ENCODE measurements at regions not wholly inside any gene's neighbourhood (a gene's known extent, or its start where the extent isn't known, plus 50 kb on each side); places are given as distances from the start of the nearest gene placed in this dataset.

DNA sequence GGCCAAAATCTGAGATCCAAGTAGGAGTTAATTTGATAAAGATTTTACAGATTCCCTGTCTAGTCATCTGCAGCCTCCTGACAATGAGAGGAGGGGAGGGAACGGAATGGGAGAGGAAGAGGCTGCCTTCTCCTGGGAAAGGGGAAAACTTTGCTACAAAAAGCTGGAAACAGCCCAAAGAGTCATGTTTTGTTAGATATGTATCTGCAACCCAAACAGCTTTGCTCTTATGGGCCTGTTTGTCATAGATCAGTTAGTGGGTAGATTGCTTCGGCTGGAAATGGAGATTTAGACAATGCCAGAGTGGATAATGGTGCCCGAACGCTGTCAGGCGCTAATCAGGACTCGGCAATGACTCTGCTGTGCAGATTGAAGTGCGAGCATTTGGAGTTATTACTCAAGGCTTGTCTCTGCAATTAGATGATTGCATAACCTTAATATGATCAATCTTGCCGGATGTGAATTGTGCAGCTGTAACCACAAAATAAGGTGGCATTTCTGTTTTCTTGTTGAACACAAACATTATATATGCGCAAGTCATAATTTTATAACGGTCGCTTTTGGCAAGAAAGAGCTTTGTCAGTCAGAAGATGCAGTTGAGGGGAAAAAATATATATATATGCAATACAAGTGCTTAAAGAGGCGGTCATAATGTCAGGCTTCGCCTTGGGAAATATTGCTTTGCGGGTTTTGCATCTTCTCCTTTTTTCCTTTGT, 92.4 kb upstream of the MAFB start:
- H3K27me3 ChIP-seq (ENCODE audit: insufficient read depth, low read length): peaks cover 23% of the 10 kb centered on the region; the same call in 1 of the 2 replicates
- TF ChIP-seq POLR2A (IDR thresholded peaks at IDR 0.05; ENCODE audit: borderline replicate concordance, extremely low read depth, insufficient read depth, insufficient read length) (no peak), FOSL1 (IDR thresholded peaks at IDR 0.05; ENCODE audit: low read depth) (no peak), SIN3A (IDR thresholded peaks at IDR 0.05; ENCODE audit: low read depth) (no peak), EZH2phosphoT487 (IDR thresholded peaks at IDR 0.05; ENCODE audit: borderline replicate concordance) (no peak)
- TF ChIP-seq, protein P1, sequence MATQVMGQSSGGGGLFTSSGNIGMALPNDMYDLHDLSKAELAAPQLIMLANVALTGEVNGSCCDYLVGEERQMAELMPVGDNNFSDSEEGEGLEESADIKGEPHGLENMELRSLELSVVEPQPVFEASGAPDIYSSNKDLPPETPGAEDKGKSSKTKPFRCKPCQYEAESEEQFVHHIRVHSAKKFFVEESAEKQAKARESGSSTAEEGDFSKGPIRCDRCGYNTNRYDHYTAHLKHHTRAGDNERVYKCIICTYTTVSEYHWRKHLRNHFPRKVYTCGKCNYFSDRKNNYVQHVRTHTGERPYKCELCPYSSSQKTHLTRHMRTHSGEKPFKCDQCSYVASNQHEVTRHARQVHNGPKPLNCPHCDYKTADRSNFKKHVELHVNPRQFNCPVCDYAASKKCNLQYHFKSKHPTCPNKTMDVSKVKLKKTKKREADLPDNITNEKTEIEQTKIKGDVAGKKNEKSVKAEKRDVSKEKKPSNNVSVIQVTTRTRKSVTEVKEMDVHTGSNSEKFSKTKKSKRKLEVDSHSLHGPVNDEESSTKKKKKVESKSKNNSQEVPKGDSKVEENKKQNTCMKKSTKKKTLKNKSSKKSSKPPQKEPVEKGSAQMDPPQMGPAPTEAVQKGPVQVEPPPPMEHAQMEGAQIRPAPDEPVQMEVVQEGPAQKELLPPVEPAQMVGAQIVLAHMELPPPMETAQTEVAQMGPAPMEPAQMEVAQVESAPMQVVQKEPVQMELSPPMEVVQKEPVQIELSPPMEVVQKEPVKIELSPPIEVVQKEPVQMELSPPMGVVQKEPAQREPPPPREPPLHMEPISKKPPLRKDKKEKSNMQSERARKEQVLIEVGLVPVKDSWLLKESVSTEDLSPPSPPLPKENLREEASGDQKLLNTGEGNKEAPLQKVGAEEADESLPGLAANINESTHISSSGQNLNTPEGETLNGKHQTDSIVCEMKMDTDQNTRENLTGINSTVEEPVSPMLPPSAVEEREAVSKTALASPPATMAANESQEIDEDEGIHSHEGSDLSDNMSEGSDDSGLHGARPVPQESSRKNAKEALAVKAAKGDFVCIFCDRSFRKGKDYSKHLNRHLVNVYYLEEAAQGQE (IDR thresholded peaks at IDR 0.05; ENCODE audit: low read depth): no peak
- TF ChIP-seq, protein P2, sequence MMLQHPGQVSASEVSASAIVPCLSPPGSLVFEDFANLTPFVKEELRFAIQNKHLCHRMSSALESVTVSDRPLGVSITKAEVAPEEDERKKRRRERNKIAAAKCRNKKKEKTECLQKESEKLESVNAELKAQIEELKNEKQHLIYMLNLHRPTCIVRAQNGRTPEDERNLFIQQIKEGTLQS (IDR thresholded peaks at IDR 0.05): no peak
- no peaks in the 10 kb centered on the region for H4K20me1 ChIP-seq (ENCODE audit: insufficient read depth)
- no peak for ATAC-seq
- ChIA-PET POLR2A (no interaction called here), CTCF (no interaction called here), RAD21 (ENCODE audit: low non-redundant PET in 1 of 2, low total read pairs in 2 of 2, uncharacterized antibody in 2 of 2, unreplicated experiment in 2 of 2) (no interaction called here)
- H3K9me3 ChIP-seq (ENCODE audit: control insufficient read depth in 1 of 2, insufficient read depth in 1 of 2, low read depth in 1 of 2, low read length in 2 of 2): no peaks in the 10 kb centered on the region
- no peak overlapping the region for H3K4me3 ChIP-seq (replicated peaks in 1 of 2; ENCODE audit: low read depth in 1 of 2, low read length in 2 of 2)
- no peak overlapping the region for H2AFZ ChIP-seq (ENCODE audit: low read depth, low read length, poor library complexity, severe bottlenecking)
- intact Hi-C loops (cut with micrococcal nuclease): no loop called here
- H3K36me3 ChIP-seq (ENCODE audit: control insufficient read depth in 1 of 2, insufficient read depth in 2 of 2, low read length in 2 of 2): no peaks in the 10 kb centered on the region
- no peaks in the 10 kb centered on the region for H3K4me1 ChIP-seq (ENCODE audit: control insufficient read depth in 1 of 2, insufficient read depth in 2 of 2, low read length in 2 of 2)
- no peak overlapping the region for H3K9ac ChIP-seq (ENCODE audit: low read length)
- no TSS peak for BruUV-seq (replicated peaks)
- H3K9me2 ChIP-seq (ENCODE audit: insufficient read depth): no peaks in the 10 kb centered on the region
- no peak overlapping the region for H3K4me2 ChIP-seq (ENCODE audit: low read length)
- no peak overlapping the region for H3K27ac ChIP-seq (ENCODE audit: low read depth, low read length)
- H3K79me2 ChIP-seq (ENCODE audit: insufficient read depth, low read length): no peaks in the 10 kb centered on the region
- no peak for DNase-seq (ENCODE audit: low read depth, low spot score)

DNA sequence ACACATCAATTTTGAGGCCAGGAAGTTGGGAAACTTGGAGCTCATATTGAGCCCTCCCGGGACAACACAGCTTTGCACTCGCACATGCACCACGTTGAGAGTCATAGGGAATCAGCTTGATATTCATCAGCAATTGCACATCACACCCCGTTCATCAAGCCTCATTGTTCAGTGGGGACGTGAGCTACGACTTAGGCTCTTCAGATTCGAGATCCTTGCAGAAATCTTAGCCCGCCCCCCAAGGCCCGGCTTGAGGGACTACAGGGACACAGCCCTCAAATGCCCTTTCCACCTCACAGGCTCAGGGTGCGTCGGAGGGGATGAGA, 93.0 kb upstream of the MAFB start:
- no peak for DNase-seq (ENCODE audit: low read depth, low spot score)
- Histone ChIP-seq H3K79me2 (ENCODE audit: insufficient read depth, low read length) (no peaks in the 10 kb centered on the region), H3K27me3 (ENCODE audit: insufficient read depth, low read length) (peaks cover 25% of the 10 kb centered on the region; the same call in 1 of the 2 replicates), H3K4me1 (ENCODE audit: control insufficient read depth in 1 of 2, insufficient read depth in 2 of 2, low read length in 2 of 2) (no peaks in the 10 kb centered on the region), H3K9me2 (ENCODE audit: insufficient read depth) (no peaks in the 10 kb centered on the region), H3K27ac (ENCODE audit: low read depth, low read length) (no peak overlapping the region), H3K36me3 (ENCODE audit: control insufficient read depth in 1 of 2, insufficient read depth in 2 of 2, low read length in 2 of 2) (no peaks in the 10 kb centered on the region), H3K9ac (ENCODE audit: low read length) (no peak overlapping the region), H3K9me3 (ENCODE audit: control insufficient read depth in 1 of 2, insufficient read depth in 1 of 2, low read depth in 1 of 2, low read length in 2 of 2) (no peaks in the 10 kb centered on the region), H3K4me2 (ENCODE audit: low read length) (no peak overlapping the region), H3K4me3 (replicated peaks in 1 of 2; ENCODE audit: low read depth in 1 of 2, low read length in 2 of 2) (no peak overlapping the region), H4K20me1 (ENCODE audit: insufficient read depth) (no peaks in the 10 kb centered on the region), H2AFZ (ENCODE audit: low read depth, low read length, poor library complexity, severe bottlenecking) (no peak overlapping the region)
- ChIA-PET CTCF (no interaction called here), POLR2A (no interaction called here), RAD21 (ENCODE audit: low non-redundant PET in 1 of 2, low total read pairs in 2 of 2, uncharacterized antibody in 2 of 2, unreplicated experiment in 2 of 2) (no interaction called here)
- TF ChIP-seq EZH2 (IDR thresholded peaks at IDR 0.05): no peak
- no peak for TF ChIP-seq POLR2A (IDR thresholded peaks at IDR 0.05; ENCODE audit: borderline replicate concordance, extremely low read depth, insufficient read depth, insufficient read length)
- TF ChIP-seq ZNF274 (IDR thresholded peaks at IDR 0.05; ENCODE audit: low read depth, low read length): no peak
- no peak for TF ChIP-seq FOSL1 (IDR thresholded peaks at IDR 0.05; ENCODE audit: low read depth)
- TF ChIP-seq, protein P2 (IDR thresholded peaks at IDR 0.05): no peak
- TF ChIP-seq, protein P3, sequence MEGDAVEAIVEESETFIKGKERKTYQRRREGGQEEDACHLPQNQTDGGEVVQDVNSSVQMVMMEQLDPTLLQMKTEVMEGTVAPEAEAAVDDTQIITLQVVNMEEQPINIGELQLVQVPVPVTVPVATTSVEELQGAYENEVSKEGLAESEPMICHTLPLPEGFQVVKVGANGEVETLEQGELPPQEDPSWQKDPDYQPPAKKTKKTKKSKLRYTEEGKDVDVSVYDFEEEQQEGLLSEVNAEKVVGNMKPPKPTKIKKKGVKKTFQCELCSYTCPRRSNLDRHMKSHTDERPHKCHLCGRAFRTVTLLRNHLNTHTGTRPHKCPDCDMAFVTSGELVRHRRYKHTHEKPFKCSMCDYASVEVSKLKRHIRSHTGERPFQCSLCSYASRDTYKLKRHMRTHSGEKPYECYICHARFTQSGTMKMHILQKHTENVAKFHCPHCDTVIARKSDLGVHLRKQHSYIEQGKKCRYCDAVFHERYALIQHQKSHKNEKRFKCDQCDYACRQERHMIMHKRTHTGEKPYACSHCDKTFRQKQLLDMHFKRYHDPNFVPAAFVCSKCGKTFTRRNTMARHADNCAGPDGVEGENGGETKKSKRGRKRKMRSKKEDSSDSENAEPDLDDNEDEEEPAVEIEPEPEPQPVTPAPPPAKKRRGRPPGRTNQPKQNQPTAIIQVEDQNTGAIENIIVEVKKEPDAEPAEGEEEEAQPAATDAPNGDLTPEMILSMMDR (IDR thresholded peaks at IDR 0.05 in 2 of 3, conservative IDR thresholded peaks at IDR 0.05 in 1 of 3; ENCODE audit: borderline replicate concordance in 1 of 3, insufficient read depth in 1 of 3, low read depth in 2 of 3, low read length in 2 of 3): no peak
- ATAC-seq: no peak
- intact Hi-C loops (cut with micrococcal nuclease): no loop called here
- BruUV-seq (replicated peaks): no TSS peak
